Right lobe of liver (tissue), 4 donors: ENCODE measurements at regions not wholly inside any gene's neighbourhood (a gene's known extent, or its start where the extent isn't known, plus 50 kb on each side); places are given as distances from the start of the nearest gene placed in this dataset.

Source experiments
- POLR2A ChIP-seq: fragments of 450-650 bp; IDR thresholded peaks from one replicate; pipeline ENCODE4 v1.6.1; 2017; ENCODE audit warnings: antibody characterized with exemption, mild to moderate bottlenecking
- TF ChIP-seq, protein P1 (sequence below), 4 donors: fragments of 200-600 bp in 3 of 4; fragments of 450-650 bp in 1 of 4; IDR thresholded peaks; one replicate each; pipeline versions ENCODE4 v1.5.1 to v1.8.0; 2016 to 2022; ENCODE audit warnings: antibody characterized with exemption in 4 of 4, mild to moderate bottlenecking in 2 of 4
- donor health status: DM: no; HTN: no; CAD: no.
- donor health status: DM: no; HTN: no; CAD: no.
- donor health status: DM: no; HTN: yes; CAD: no.

GRCh38 chr4:41433361-41433760, 104.6 kb upstream of the LIMCH1 start:
- TF ChIP-seq POLR2A: no peak
- TF ChIP-seq, protein P1, sequence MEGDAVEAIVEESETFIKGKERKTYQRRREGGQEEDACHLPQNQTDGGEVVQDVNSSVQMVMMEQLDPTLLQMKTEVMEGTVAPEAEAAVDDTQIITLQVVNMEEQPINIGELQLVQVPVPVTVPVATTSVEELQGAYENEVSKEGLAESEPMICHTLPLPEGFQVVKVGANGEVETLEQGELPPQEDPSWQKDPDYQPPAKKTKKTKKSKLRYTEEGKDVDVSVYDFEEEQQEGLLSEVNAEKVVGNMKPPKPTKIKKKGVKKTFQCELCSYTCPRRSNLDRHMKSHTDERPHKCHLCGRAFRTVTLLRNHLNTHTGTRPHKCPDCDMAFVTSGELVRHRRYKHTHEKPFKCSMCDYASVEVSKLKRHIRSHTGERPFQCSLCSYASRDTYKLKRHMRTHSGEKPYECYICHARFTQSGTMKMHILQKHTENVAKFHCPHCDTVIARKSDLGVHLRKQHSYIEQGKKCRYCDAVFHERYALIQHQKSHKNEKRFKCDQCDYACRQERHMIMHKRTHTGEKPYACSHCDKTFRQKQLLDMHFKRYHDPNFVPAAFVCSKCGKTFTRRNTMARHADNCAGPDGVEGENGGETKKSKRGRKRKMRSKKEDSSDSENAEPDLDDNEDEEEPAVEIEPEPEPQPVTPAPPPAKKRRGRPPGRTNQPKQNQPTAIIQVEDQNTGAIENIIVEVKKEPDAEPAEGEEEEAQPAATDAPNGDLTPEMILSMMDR (IDR thresholded peaks at IDR 0.05): no peak
